ENCODE measurements at regions not wholly inside any gene's neighbourhood (a gene's known extent, or its start where the extent isn't known, plus 50 kb on each side); places are given as distances from the start of the nearest gene placed in this dataset.

DNA sequence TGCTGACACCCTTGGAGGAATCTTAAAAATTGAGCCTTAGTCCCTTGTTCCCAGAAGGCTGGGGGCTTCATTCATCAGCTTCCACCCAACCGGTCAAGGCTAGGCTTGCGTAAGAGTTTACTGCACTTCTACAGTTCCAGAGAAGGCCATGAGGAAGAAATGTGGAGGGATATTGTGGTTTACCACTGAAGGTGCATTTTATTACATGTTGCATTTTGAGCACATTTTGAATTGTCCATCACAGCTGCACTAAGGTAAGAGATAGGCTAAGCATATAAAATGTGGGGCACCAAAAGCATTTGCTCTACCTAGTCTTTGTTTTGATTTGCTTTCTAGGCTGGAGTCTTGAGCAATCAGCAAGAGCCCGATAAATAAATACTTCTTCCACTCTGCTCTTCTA is 167.1 kb upstream of the PAPPA start:
- TF ChIP-seq, protein P1, sequence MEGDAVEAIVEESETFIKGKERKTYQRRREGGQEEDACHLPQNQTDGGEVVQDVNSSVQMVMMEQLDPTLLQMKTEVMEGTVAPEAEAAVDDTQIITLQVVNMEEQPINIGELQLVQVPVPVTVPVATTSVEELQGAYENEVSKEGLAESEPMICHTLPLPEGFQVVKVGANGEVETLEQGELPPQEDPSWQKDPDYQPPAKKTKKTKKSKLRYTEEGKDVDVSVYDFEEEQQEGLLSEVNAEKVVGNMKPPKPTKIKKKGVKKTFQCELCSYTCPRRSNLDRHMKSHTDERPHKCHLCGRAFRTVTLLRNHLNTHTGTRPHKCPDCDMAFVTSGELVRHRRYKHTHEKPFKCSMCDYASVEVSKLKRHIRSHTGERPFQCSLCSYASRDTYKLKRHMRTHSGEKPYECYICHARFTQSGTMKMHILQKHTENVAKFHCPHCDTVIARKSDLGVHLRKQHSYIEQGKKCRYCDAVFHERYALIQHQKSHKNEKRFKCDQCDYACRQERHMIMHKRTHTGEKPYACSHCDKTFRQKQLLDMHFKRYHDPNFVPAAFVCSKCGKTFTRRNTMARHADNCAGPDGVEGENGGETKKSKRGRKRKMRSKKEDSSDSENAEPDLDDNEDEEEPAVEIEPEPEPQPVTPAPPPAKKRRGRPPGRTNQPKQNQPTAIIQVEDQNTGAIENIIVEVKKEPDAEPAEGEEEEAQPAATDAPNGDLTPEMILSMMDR (IDR thresholded peaks at IDR 0.05; ENCODE audit: low read depth, low read length, missing control alignments), result no peak
- in situ Hi-C loops (cut with HindIII; ENCODE audit: low sequenced_read_pairs), result no loop called here
- no peak for DNase-seq (ENCODE audit: low read depth)
- H3K4me3 ChIP-seq (ENCODE audit: low read depth, low read length), result no peak overlapping the region

DNA sequence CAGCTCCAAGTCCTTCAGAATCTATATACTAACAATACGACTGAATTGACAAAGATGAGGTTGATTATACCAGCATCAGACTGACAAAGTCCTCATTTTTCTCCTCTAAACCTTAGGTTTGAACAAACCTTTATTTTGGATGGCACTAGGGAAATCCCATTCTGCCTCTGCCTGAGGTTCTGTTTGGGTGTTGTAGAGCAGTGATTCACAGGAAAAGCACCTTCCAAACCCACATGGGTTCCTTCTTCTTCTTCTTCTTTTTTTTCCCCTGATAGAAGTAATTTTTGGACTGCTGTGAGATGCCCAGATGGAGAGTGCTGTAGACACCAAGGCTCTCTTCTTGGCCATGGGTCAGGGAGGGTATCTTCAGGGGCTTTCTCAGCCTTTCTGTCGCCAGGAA is 164.9 kb upstream of the PAPPA start:
- in situ Hi-C loops (cut with HindIII; ENCODE audit: low sequenced_read_pairs), result no loop called here
- no peak overlapping the region for H3K4me3 ChIP-seq (ENCODE audit: low read depth, low read length)
- TF ChIP-seq, protein P1 (IDR thresholded peaks at IDR 0.05; ENCODE audit: low read depth, low read length, missing control alignments), result no peak
- DNase-seq (ENCODE audit: low read depth), result no peak

DNA sequence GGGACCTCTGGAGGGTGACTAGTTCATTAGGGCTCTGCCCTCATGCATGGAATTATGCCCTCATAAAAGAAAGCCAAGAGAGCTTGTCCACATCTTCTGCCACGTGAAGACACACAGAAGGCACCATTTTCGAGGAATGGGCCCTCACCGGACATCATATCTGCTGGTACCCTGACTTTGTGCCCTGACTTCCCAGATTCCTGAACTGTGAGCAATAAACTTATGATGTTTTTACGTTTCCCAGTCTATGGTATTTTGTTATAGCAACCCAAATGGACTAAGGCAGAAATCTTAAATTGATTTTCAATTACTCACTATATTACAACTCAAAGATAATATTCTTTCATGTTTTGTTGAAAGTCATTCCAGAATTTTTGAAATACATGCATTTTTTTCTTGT is 163.8 kb upstream of the PAPPA start:
- in situ Hi-C loops (cut with HindIII; ENCODE audit: low sequenced_read_pairs), result no loop called here
- DNase-seq (ENCODE audit: low read depth), result no peak
- TF ChIP-seq, protein P1 (IDR thresholded peaks at IDR 0.05; ENCODE audit: low read depth, low read length, missing control alignments), result no peak
- no peak overlapping the region for H3K4me3 ChIP-seq (ENCODE audit: low read depth, low read length)

GRCh38 chr9:115992834-115993233 is 160.8 kb upstream of the PAPPA start:
- no peak for DNase-seq (ENCODE audit: low read depth)
- TF ChIP-seq, protein P1 (IDR thresholded peaks at IDR 0.05; ENCODE audit: low read depth, low read length, missing control alignments), result no peak
- in situ Hi-C loops (cut with HindIII; ENCODE audit: low sequenced_read_pairs), result no loop called here
- H3K4me3 ChIP-seq (ENCODE audit: low read depth, low read length), result no peak overlapping the region

DNA sequence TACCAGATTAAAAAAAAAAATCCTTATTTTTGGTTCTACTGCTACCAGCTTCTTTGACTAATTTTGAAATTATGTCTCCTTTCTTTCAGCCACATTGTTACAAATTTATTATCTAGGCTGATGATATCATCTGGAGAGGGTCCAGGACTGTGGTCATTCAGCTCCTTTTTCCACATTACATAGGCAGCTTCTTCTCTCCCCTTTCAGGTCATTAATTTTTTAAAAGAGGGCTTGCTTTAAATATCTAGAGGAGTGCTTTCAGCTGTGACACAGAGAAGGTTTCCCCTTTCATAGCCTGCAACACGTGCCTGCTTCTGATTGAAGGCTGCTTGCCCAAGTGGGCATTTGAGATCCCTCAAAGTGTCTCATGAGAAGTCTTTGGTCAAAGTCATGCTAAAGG is 155.7 kb upstream of the PAPPA start:
- in situ Hi-C loops (cut with HindIII; ENCODE audit: low sequenced_read_pairs), result no loop called here

GRCh38 chr9:115998666-115999065 is 154.9 kb upstream of the PAPPA start:
- no peak overlapping the region for H3K4me3 ChIP-seq (ENCODE audit: low read depth, low read length)
- in situ Hi-C loops (cut with HindIII; ENCODE audit: low sequenced_read_pairs), result no loop called here
- TF ChIP-seq, protein P1 (IDR thresholded peaks at IDR 0.05; ENCODE audit: low read depth, low read length, missing control alignments), result no peak
- no peak for DNase-seq (ENCODE audit: low read depth)

More for the DNA sequence above, 155.7 kb upstream of the PAPPA start:
- TF ChIP-seq, protein P1 (IDR thresholded peaks at IDR 0.05; ENCODE audit: low read depth, low read length, missing control alignments), result no peak
- no peak overlapping the region for H3K4me3 ChIP-seq (ENCODE audit: low read depth, low read length)
- peak; percentile 67 for DNase-seq (ENCODE audit: low read depth)

GRCh38 chr9:115999498-115999897 is 154.1 kb upstream of the PAPPA start:
- in situ Hi-C loops (cut with HindIII; ENCODE audit: low sequenced_read_pairs), result no loop called here
- DNase-seq (ENCODE audit: low read depth), result no peak
- no peak overlapping the region for H3K4me3 ChIP-seq (ENCODE audit: low read depth, low read length)

More at GRCh38 chr9:115999498-115999897, 154.1 kb upstream of the PAPPA start:
- TF ChIP-seq, protein P1 (IDR thresholded peaks at IDR 0.05; ENCODE audit: low read depth, low read length, missing control alignments), result no peak

All from astrocyte of the cerebellum (primary cell).